Endothelial cell (in vitro differentiated cells): ENCODE measurements at regions not wholly inside any gene's neighbourhood (a gene's known extent, or its start where the extent isn't known, plus 50 kb on each side); places are given as distances from the start of the nearest gene placed in this dataset.

ENCODE experiments used
- DNase-seq: peaks from one replicate; pipeline ENCODE4 v3.0.0; 2021; ENCODE audit warnings: low spot score
- H3K27ac Mint-ChIP-seq: one replicate; pipeline ENCODE4 v1.8.0; 2021; ENCODE audit warnings: mixed read lengths, inconsistent platforms; ENCODE audit not compliant: unreplicated experiment
- H3K27me3 Mint-ChIP-seq: one replicate; pipeline ENCODE4 v1.8.0; 2021; ENCODE audit warnings: mild to moderate bottlenecking, moderate library complexity, mixed read lengths, inconsistent platforms; ENCODE audit not compliant: unreplicated experiment
- H3K36me3 Mint-ChIP-seq: one replicate; pipeline ENCODE4 v1.8.0; 2021; ENCODE audit warnings: mild to moderate bottlenecking, low read depth, mixed read lengths, inconsistent platforms; ENCODE audit not compliant: unreplicated experiment
- H3K4me1 Mint-ChIP-seq: one replicate; pipeline ENCODE4 v1.8.0; 2021; ENCODE audit warnings: mild to moderate bottlenecking, mixed read lengths, inconsistent platforms; ENCODE audit not compliant: unreplicated experiment
- H3K4me3 Mint-ChIP-seq: one replicate; pipeline ENCODE4 v1.8.0; 2021; ENCODE audit warnings: mild to moderate bottlenecking, mixed read lengths, inconsistent platforms; ENCODE audit not compliant: unreplicated experiment
- H3K9me3 Mint-ChIP-seq: one replicate; pipeline ENCODE4 v1.8.0; 2021; ENCODE audit warnings: mixed read lengths, inconsistent platforms; ENCODE audit not compliant: unreplicated experiment
- CTCF ChIP-seq: fragments of 200-600 bp; sonication (generic); IDR thresholded peaks from one replicate; pipeline ENCODE4 v1.5.0; 2021; ENCODE audit warnings: antibody characterized with exemption; ENCODE audit not compliant: unreplicated experiment

- Mint-ChIP-seq H3K36me3 (no peaks in the 10 kb centered on the region), H3K4me3 (no peak overlapping the region), H3K27ac (no peak overlapping the region), H3K4me1 (peaks cover 5% of the 10 kb centered on the region), H3K9me3 (no peaks in the 10 kb centered on the region), H3K27me3 (peaks cover 4% of the 10 kb centered on the region)
- TF ChIP-seq CTCF: no peak
- DNase-seq: no peak
Observed at GRCh38 chr1:147089457-147089856, 82.8 kb downstream of the PRKAB2 start.

- no peak overlapping the region for H3K27ac Mint-ChIP-seq
- no peaks in the 10 kb centered on the region for H3K36me3 Mint-ChIP-seq
- DNase-seq: no peak
- H3K9me3 Mint-ChIP-seq: no peaks in the 10 kb centered on the region
- no peak overlapping the region for H3K4me3 Mint-ChIP-seq
- TF ChIP-seq CTCF: no peak
- peaks cover 8% of the 10 kb centered on the region for H3K27me3 Mint-ChIP-seq
- H3K4me1 Mint-ChIP-seq: peaks cover 9% of the 10 kb centered on the region
Observed at GRCh38 chr1:147086129-147086528, 86.1 kb downstream of the PRKAB2 start.

- Mint-ChIP-seq H3K4me1 (peaks cover 12% of the 10 kb centered on the region), H3K27me3 (peaks cover 13% of the 10 kb centered on the region), H3K9me3 (no peaks in the 10 kb centered on the region), H3K27ac (peak overlapping the region; percentile 100), H3K4me3 (peak overlapping the region; percentile 98), H3K36me3 (peaks cover 4% of the 10 kb centered on the region)
- DNase-seq: peak; percentile 66
- TF ChIP-seq CTCF: no peak
Observed at GRCh38 chr1:147084273-147085096, 87.8 kb downstream of the PRKAB2 start.

- DNase-seq: no peak
- H3K27ac Mint-ChIP-seq: peak overlapping the region; percentile 32
- peaks cover 4% of the 10 kb centered on the region for H3K36me3 Mint-ChIP-seq
Observed at GRCh38 chr1:147083919-147084272, 88.4 kb downstream of the PRKAB2 start.

More at GRCh38 chr1:147083919-147084272, 88.4 kb downstream of the PRKAB2 start:
- Mint-ChIP-seq H3K4me3 (peak overlapping the region; percentile 98), H3K4me1 (peaks cover 12% of the 10 kb centered on the region), H3K27me3 (peaks cover 15% of the 10 kb centered on the region), H3K9me3 (no peaks in the 10 kb centered on the region)
- no peak for TF ChIP-seq CTCF
